Hepatocyte (in vitro differentiated cells): ENCODE measurements at regions not wholly inside any gene's neighbourhood (a gene's known extent, or its start where the extent isn't known, plus 50 kb on each side); places are given as distances from the start of the nearest gene placed in this dataset.

ENCODE experiments used
- EZH2 ChIP-seq: fragments of 200-600 bp; sonication (generic); IDR thresholded peaks from 2 replicates; pipeline ENCODE4 v1.6.1; 2016; ENCODE audit warnings: antibody characterized with exemption, mild to moderate bottlenecking, borderline replicate concordance
- TF ChIP-seq, protein P1 (sequence below): fragments of 200-600 bp; sonication (generic); IDR thresholded peaks from 2 replicates; pipeline ENCODE4 v1.5.1; 2016; ENCODE audit warnings: antibody characterized with exemption, mild to moderate bottlenecking; ENCODE audit not compliant: poor library complexity

DNA sequence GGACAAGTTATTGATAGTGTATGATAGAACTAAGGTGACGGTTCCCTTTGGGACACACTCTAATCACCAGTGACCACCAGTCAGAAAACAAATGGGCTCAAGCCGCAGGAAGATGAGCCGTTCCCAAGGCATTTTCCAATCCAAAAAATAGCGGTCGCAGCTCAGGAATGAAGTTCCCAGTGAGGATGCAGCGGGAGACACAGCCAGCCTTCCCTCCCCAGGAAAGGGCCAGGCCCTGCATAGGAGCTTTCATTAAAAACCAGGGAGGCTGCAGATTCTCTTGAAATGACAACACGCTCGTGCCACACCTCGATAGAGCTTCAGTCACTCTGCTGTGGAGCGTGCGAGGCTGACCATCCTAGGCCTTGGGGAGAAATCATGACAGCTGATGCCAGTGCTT, 65.8 kb upstream of the WNT7B start:
- TF ChIP-seq, protein P1, sequence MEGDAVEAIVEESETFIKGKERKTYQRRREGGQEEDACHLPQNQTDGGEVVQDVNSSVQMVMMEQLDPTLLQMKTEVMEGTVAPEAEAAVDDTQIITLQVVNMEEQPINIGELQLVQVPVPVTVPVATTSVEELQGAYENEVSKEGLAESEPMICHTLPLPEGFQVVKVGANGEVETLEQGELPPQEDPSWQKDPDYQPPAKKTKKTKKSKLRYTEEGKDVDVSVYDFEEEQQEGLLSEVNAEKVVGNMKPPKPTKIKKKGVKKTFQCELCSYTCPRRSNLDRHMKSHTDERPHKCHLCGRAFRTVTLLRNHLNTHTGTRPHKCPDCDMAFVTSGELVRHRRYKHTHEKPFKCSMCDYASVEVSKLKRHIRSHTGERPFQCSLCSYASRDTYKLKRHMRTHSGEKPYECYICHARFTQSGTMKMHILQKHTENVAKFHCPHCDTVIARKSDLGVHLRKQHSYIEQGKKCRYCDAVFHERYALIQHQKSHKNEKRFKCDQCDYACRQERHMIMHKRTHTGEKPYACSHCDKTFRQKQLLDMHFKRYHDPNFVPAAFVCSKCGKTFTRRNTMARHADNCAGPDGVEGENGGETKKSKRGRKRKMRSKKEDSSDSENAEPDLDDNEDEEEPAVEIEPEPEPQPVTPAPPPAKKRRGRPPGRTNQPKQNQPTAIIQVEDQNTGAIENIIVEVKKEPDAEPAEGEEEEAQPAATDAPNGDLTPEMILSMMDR: no peak
- TF ChIP-seq EZH2: no peak
